ENCODE measurements at regions not wholly inside any gene's neighbourhood (a gene's known extent, or its start where the extent isn't known, plus 50 kb on each side); places are given as distances from the start of the nearest gene placed in this dataset.
"Not testable (repeated sequence)": the region's sequence is repeated elsewhere in the genome, so short reads cannot be mapped to it uniquely, and the experiment has no call there.

DNA sequence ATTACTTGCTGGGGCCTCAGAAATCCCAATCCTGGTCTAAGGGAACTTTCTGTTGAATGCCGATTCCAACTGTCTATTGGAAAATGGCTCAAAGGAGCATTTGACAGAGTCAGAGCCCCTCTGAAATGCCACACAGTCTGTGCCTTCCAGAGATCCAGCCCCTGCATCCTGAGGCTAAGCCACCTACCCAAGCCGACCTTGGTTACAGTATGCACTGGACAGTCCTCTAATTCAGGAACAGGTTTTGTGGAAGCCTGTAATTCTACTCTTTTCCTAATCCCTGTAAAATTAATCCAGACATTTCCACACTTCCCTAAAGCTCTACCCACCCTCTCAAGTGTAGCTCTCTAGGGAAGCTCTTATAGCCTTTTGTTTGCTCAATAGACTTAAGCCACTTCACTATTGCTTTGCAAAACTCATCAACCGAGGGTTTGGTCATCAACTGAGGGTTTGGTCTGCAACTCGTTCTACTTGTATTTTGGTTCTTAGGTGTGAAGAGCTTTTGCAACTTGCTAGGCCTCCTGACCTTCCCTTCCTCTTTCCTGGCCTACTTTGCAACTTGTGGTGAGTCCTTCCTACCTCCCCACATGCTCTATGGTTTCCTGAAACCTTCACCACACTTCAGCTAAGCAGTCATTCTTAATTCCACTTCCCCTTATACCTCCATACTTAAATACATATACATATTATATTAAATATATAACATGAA lies 364.8 kb downstream of the SFMBT2 start:
- peak in 4 of 9 donors; percentile 8 to 56 (median 16) for DNase-seq (ENCODE audit: low read depth in 6 of 9, low spot score in 9 of 9)
- H3K36me3 ChIP-seq (ENCODE audit: control insufficient read depth in 2 of 2, insufficient read depth in 2 of 2, low read length in 1 of 2), result no peaks in the 10 kb centered on the region
- WGBS, result 48% methylated on average over 4 of the region's 4 CpGs
- no peaks in the 10 kb centered on the region for H3K9me3 ChIP-seq (ENCODE audit: control insufficient read depth in 2 of 2, insufficient read depth in 1 of 2, low read length in 1 of 2)
- no peak overlapping the region for H3K27ac ChIP-seq (ENCODE audit: low read depth in 1 of 2, low read length in 1 of 2)
- peaks cover 0 to 4% of the 10 kb centered on the region in 2 donors for H3K4me1 ChIP-seq (ENCODE audit: control insufficient read depth in 2 of 2, insufficient read depth in 2 of 2, low read length in 2 of 2)
- no peaks in the 10 kb centered on the region for H3K27me3 ChIP-seq (ENCODE audit: control insufficient read depth in 2 of 2, insufficient read depth in 1 of 2, low read length in 1 of 2)
- no peak overlapping the region for H3K4me3 ChIP-seq (ENCODE audit: low read length in 2 of 2)

DNA sequence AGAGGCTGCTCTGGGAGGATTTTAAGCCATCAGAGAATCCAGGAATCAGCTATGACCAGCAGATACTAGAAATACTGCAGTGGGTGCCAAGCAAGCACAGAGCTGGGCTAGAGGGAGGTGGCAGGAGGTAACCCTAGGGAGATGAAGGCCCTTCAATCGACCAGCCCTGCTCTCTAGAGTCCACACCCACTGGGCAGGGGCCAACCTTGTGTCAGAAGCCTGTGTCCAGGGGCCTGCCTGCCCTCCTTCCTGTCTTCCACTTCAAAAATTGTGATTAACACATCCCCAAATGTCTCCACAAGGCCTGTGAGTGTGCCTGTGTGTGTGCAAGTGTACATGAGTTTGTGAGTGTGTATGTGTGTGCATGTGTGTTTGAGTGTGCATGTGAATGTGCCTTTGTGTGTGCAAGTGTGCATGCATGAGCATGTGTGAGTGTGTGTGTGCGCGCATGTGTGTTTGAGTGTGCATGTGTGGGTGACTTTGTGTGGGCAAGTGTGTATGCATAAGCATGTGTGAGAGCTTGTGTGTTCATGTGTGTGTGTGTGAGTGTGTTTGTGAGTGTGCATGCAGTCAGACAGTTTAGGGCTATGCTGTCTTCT lies 367.7 kb downstream of the SFMBT2 start:
- Histone ChIP-seq H3K36me3 (ENCODE audit: control insufficient read depth in 2 of 2, insufficient read depth in 2 of 2, low read length in 1 of 2) (no peaks in the 10 kb centered on the region), H3K27me3 (ENCODE audit: control insufficient read depth in 2 of 2, insufficient read depth in 1 of 2, low read length in 1 of 2) (no peaks in the 10 kb centered on the region), H3K27ac (ENCODE audit: low read depth in 1 of 2, low read length in 1 of 2) (no peak overlapping the region), H3K9me3 (ENCODE audit: control insufficient read depth in 2 of 2, insufficient read depth in 1 of 2, low read length in 1 of 2) (no peaks in the 10 kb centered on the region), H3K4me3 (ENCODE audit: low read length in 2 of 2) (no peak overlapping the region), H3K4me1 (ENCODE audit: control insufficient read depth in 2 of 2, insufficient read depth in 2 of 2, low read length in 2 of 2) (peaks cover 0 to 4% of the 10 kb centered on the region in 2 donors)
- DNase-seq (ENCODE audit: low read depth in 6 of 9, low spot score in 9 of 9), result no peak
- 89% methylated on average over 3 of the region's 3 CpGs for WGBS

- no peaks in the 10 kb centered on the region for H3K36me3 ChIP-seq (ENCODE audit: control insufficient read depth in 2 of 2, insufficient read depth in 2 of 2, low read length in 1 of 2)
- H3K27me3 ChIP-seq (ENCODE audit: control insufficient read depth in 2 of 2, insufficient read depth in 1 of 2, low read length in 1 of 2), result no peaks in the 10 kb centered on the region
- H3K27ac ChIP-seq (ENCODE audit: low read depth in 1 of 2, low read length in 1 of 2), result no peak overlapping the region
- 98% methylated on average over 6 of the region's 6 CpGs for WGBS
- peaks cover 0 to 4% of the 10 kb centered on the region in 2 donors for H3K4me1 ChIP-seq (ENCODE audit: control insufficient read depth in 2 of 2, insufficient read depth in 2 of 2, low read length in 2 of 2)
- H3K9me3 ChIP-seq (ENCODE audit: control insufficient read depth in 2 of 2, insufficient read depth in 1 of 2, low read length in 1 of 2), result no peaks in the 10 kb centered on the region
- no peak for DNase-seq (ENCODE audit: low read depth in 6 of 9, low spot score in 9 of 9)
- H3K4me3 ChIP-seq (ENCODE audit: low read length in 2 of 2), result no peak overlapping the region
These were observed 368.3 kb downstream of the SFMBT2 start for GRCh38 chr10:7042419-7043054.

- H3K4me1 ChIP-seq (ENCODE audit: control insufficient read depth in 2 of 2, insufficient read depth in 2 of 2, low read length in 2 of 2), result peaks cover 0 to 4% of the 10 kb centered on the region in 2 donors
- 95% methylated on average over 4 of the region's 4 CpGs for WGBS
These were observed 368.8 kb downstream of the SFMBT2 start for GRCh38 chr10:7042000-7042399.

DNA sequence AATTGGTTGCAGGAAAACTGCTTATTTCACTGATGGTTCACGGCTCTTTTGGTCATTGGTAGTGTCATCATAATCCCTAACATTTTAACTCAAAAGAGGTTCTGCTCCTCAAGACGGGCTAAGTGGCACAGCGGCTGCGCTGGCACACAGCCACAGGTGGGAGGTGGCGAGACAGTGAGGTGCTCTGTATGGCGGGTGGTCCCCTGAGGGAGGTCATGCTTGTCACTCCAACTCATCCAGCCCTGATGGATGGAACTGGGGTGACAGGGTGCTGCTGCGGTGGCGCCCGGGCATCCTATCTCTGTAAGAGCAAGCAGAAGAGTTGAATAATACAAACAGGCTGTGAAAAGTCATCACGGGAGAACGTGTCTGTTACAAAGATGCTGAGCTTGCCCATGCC lies 370.2 kb downstream of the SFMBT2 start:
- Histone ChIP-seq H3K27me3 (ENCODE audit: control insufficient read depth in 2 of 2, insufficient read depth in 1 of 2, low read length in 1 of 2) (no peaks in the 10 kb centered on the region), H3K27ac (ENCODE audit: low read depth in 1 of 2, low read length in 1 of 2) (no peak overlapping the region), H3K36me3 (ENCODE audit: control insufficient read depth in 2 of 2, insufficient read depth in 2 of 2, low read length in 1 of 2) (no peaks in the 10 kb centered on the region), H3K4me3 (ENCODE audit: low read length in 2 of 2) (no peak overlapping the region), H3K9me3 (ENCODE audit: control insufficient read depth in 2 of 2, insufficient read depth in 1 of 2, low read length in 1 of 2) (no peaks in the 10 kb centered on the region), H3K4me1 (ENCODE audit: control insufficient read depth in 2 of 2, insufficient read depth in 2 of 2, low read length in 2 of 2) (no peaks in the 10 kb centered on the region)
- DNase-seq (ENCODE audit: low read depth in 6 of 9, low spot score in 9 of 9), result no peak
- WGBS, result 94% methylated on average over 11 of the region's 11 CpGs

More at GRCh38 chr10:7042000-7042399, 368.8 kb downstream of the SFMBT2 start:
- H3K4me3 ChIP-seq (ENCODE audit: low read length in 2 of 2), result no peak overlapping the region
- no peak overlapping the region for H3K27ac ChIP-seq (ENCODE audit: low read depth in 1 of 2, low read length in 1 of 2)
- H3K9me3 ChIP-seq (ENCODE audit: control insufficient read depth in 2 of 2, insufficient read depth in 1 of 2, low read length in 1 of 2), result no peaks in the 10 kb centered on the region
- H3K36me3 ChIP-seq (ENCODE audit: control insufficient read depth in 2 of 2, insufficient read depth in 2 of 2, low read length in 1 of 2), result no peaks in the 10 kb centered on the region
- H3K27me3 ChIP-seq (ENCODE audit: control insufficient read depth in 2 of 2, insufficient read depth in 1 of 2, low read length in 1 of 2), result no peaks in the 10 kb centered on the region
- no peak for DNase-seq (ENCODE audit: low read depth in 6 of 9, low spot score in 9 of 9)

GRCh38 chr10:7039859-7040258 lies 371.0 kb downstream of the SFMBT2 start:
- Histone ChIP-seq H3K4me1 (ENCODE audit: control insufficient read depth in 2 of 2, insufficient read depth in 2 of 2, low read length in 2 of 2) (peaks cover 0 to 4% of the 10 kb centered on the region in 2 donors), H3K27me3 (ENCODE audit: control insufficient read depth in 2 of 2, insufficient read depth in 1 of 2, low read length in 1 of 2) (no peaks in the 10 kb centered on the region), H3K9me3 (ENCODE audit: control insufficient read depth in 2 of 2, insufficient read depth in 1 of 2, low read length in 1 of 2) (no peaks in the 10 kb centered on the region), H3K27ac (ENCODE audit: low read depth in 1 of 2, low read length in 1 of 2) (no peak overlapping the region), H3K36me3 (ENCODE audit: control insufficient read depth in 2 of 2, insufficient read depth in 2 of 2, low read length in 1 of 2) (no peaks in the 10 kb centered on the region), H3K4me3 (ENCODE audit: low read length in 2 of 2) (no peak overlapping the region)
- DNase-seq (ENCODE audit: low read depth in 6 of 9, low spot score in 9 of 9), result no peak

GRCh38 chr10:7038416-7038815 lies 372.4 kb downstream of the SFMBT2 start:
- 97% methylated on average over 1 of the region's 1 CpG for WGBS
- no peak overlapping the region for H3K4me3 ChIP-seq (ENCODE audit: low read length in 2 of 2)
- no peak overlapping the region for H3K27ac ChIP-seq (ENCODE audit: low read depth in 1 of 2, low read length in 1 of 2)
- H3K9me3 ChIP-seq (ENCODE audit: control insufficient read depth in 2 of 2, insufficient read depth in 1 of 2, low read length in 1 of 2), result no peaks in the 10 kb centered on the region
- peaks cover 0 to 5% of the 10 kb centered on the region in 2 donors for H3K4me1 ChIP-seq (ENCODE audit: control insufficient read depth in 2 of 2, insufficient read depth in 2 of 2, low read length in 2 of 2)
- no peaks in the 10 kb centered on the region for H3K27me3 ChIP-seq (ENCODE audit: control insufficient read depth in 2 of 2, insufficient read depth in 1 of 2, low read length in 1 of 2)
- H3K36me3 ChIP-seq (ENCODE audit: control insufficient read depth in 2 of 2, insufficient read depth in 2 of 2, low read length in 1 of 2), result no peaks in the 10 kb centered on the region
- no peak for DNase-seq (ENCODE audit: low read depth in 6 of 9, low spot score in 9 of 9)

- not testable (repeated sequence) for H3K9me3 ChIP-seq (ENCODE audit: control insufficient read depth in 2 of 2, insufficient read depth in 1 of 2, low read length in 1 of 2); H3K4me3 ChIP-seq (ENCODE audit: low read length in 2 of 2); H3K36me3 ChIP-seq (ENCODE audit: control insufficient read depth in 2 of 2, insufficient read depth in 2 of 2, low read length in 1 of 2); DNase-seq (ENCODE audit: low read depth in 6 of 9, low spot score in 9 of 9); H3K4me1 ChIP-seq (ENCODE audit: control insufficient read depth in 2 of 2, insufficient read depth in 2 of 2, low read length in 2 of 2); H3K27me3 ChIP-seq (ENCODE audit: control insufficient read depth in 2 of 2, insufficient read depth in 1 of 2, low read length in 1 of 2); H3K27ac ChIP-seq (ENCODE audit: low read depth in 1 of 2, low read length in 1 of 2)
- 96% methylated on average over 2 of the region's 2 CpGs for WGBS
These were observed 373.4 kb downstream of the SFMBT2 start for GRCh38 chr10:7037434-7037833.

GRCh38 chr10:7036951-7037350 lies 373.9 kb downstream of the SFMBT2 start:
- H3K9me3 ChIP-seq (ENCODE audit: control insufficient read depth in 2 of 2, insufficient read depth in 1 of 2, low read length in 1 of 2), result no peaks in the 10 kb centered on the region
- no peaks in the 10 kb centered on the region for H3K27me3 ChIP-seq (ENCODE audit: control insufficient read depth in 2 of 2, insufficient read depth in 1 of 2, low read length in 1 of 2)
- H3K4me1 ChIP-seq (ENCODE audit: control insufficient read depth in 2 of 2, insufficient read depth in 2 of 2, low read length in 2 of 2), result peaks cover 0 to 5% of the 10 kb centered on the region in 2 donors
- no peak for DNase-seq (ENCODE audit: low read depth in 6 of 9, low spot score in 9 of 9)
- H3K27ac ChIP-seq (ENCODE audit: low read depth in 1 of 2, low read length in 1 of 2), result no peak overlapping the region
- H3K36me3 ChIP-seq (ENCODE audit: control insufficient read depth in 2 of 2, insufficient read depth in 2 of 2, low read length in 1 of 2), result no peaks in the 10 kb centered on the region
- WGBS, result 61% methylated on average over 2 of the region's 2 CpGs
- H3K4me3 ChIP-seq (ENCODE audit: low read length in 2 of 2), result no peak overlapping the region
